RWPE1 (cell line): ENCODE measurements at regions not wholly inside any gene's neighbourhood (a gene's known extent, or its start where the extent isn't known, plus 50 kb on each side); places are given as distances from the start of the nearest gene placed in this dataset.

Experiments used
- CTCF ChIA-PET: fragments of 350-600 bp; sonication (Branson Sonifier 250); formaldehyde crosslinking; extraction: SDS; loops from one replicate; lab custom pipeline; 2021; lab: Yijun Ruan, JAX
- POLR2A ChIA-PET: fragments of 400-600 bp; formaldehyde crosslinking; extraction: SDS; loops from one replicate; lab custom pipeline; 2020; ENCODE audit warnings: antibody characterized with exemption; ENCODE audit not compliant: low non-redundant PET; lab: Yijun Ruan, JAX
- DNase-seq: peaks from one replicate; pipeline ENCODE4 v3.0.0; 2012; ENCODE audit warnings: low spot score
- H3K27ac ChIP-seq: fragments of 450-650 bp; 2 replicates; pipeline ENCODE4 v1.5.1; 2017
- CTCF ChIP-seq: fragments of 450-650 bp; conservative IDR thresholded peaks from 2 replicates; pipeline ENCODE4 v1.5.1; 2017; ENCODE audit warnings: low read depth, mild to moderate bottlenecking

- POLR2A ChIA-PET: no interaction called here
- H3K27ac ChIP-seq: no peak overlapping the region
- TF ChIP-seq CTCF: no peak
- CTCF ChIA-PET: interaction anchor here (0.7 kb wide), 1 partner anchor 12 kb away, joined by 5 read pairs; no protein-coding TSS in a partner anchor
- DNase-seq: no peak
These were observed 105.3 kb downstream of the AKAIN1 start for GRCh38 chr18:5091741-5092140.

- CTCF ChIA-PET: no interaction called here
- no peak for TF ChIP-seq CTCF
- POLR2A ChIA-PET: no interaction called here
- H3K27ac ChIP-seq: no peak overlapping the region
- DNase-seq: no peak
These were observed 121.8 kb downstream of the AKAIN1 start for GRCh38 chr18:5075297-5075696.

GRCh38 chr18:5073026-5073944 is 123.8 kb downstream of the AKAIN1 start:
- peak; percentile 49 for TF ChIP-seq CTCF
- ChIA-PET POLR2A (no interaction called here), CTCF (interaction anchor here (0.6 to 1.4 kb wide), 3 partner anchors 29 to 456 kb away, joined by 3 to 4 read pairs (median 3); no protein-coding TSS in a partner anchor)
- DNase-seq: peak; percentile 7
- H3K27ac ChIP-seq: no peak overlapping the region

GRCh38 chr18:5068851-5069250 is 128.2 kb downstream of the AKAIN1 start:
- no peak for DNase-seq
- CTCF ChIA-PET: no interaction called here
- no peak overlapping the region for H3K27ac ChIP-seq
- POLR2A ChIA-PET: no interaction called here
- TF ChIP-seq CTCF: no peak

- no peak overlapping the region for H3K27ac ChIP-seq
- no peak for TF ChIP-seq CTCF
- DNase-seq: no peak
- CTCF ChIA-PET: interaction anchor here (0.6 kb wide), 1 partner anchor 1561 kb away, joined by 3 read pairs; no protein-coding TSS in a partner anchor
- POLR2A ChIA-PET: no interaction called here
These were observed 130.6 kb downstream of the AKAIN1 start for GRCh38 chr18:5066380-5066977.

- CTCF ChIA-PET: interaction anchor here (0.6 kb wide), 1 partner anchor 881 kb away, joined by 4 read pairs; no protein-coding TSS in a partner anchor
- POLR2A ChIA-PET: no interaction called here
- no peak for DNase-seq
- H3K27ac ChIP-seq: no peak overlapping the region
- no peak for TF ChIP-seq CTCF
These were observed 131.4 kb downstream of the AKAIN1 start for GRCh38 chr18:5065615-5066014.
